Neural progenitor cell (in vitro differentiated cells): ENCODE measurements at regions not wholly inside any gene's neighbourhood (a gene's known extent, or its start where the extent isn't known, plus 50 kb on each side); places are given as distances from the start of the nearest gene placed in this dataset.

Experiments used
- EZH2phosphoT487 ChIP-seq: fragments of 200-600 bp; sonication (generic); IDR thresholded peaks from 2 replicates; pipeline ENCODE4 v1.6.1; 2017; ENCODE audit warnings: antibody characterized with exemption
- TF ChIP-seq, protein P1 (sequence below): fragments of 200-600 bp; sonication (generic); IDR thresholded peaks from 2 replicates; pipeline ENCODE4 v1.5.1; 2017; ENCODE audit warnings: antibody characterized with exemption, mild to moderate bottlenecking

DNA sequence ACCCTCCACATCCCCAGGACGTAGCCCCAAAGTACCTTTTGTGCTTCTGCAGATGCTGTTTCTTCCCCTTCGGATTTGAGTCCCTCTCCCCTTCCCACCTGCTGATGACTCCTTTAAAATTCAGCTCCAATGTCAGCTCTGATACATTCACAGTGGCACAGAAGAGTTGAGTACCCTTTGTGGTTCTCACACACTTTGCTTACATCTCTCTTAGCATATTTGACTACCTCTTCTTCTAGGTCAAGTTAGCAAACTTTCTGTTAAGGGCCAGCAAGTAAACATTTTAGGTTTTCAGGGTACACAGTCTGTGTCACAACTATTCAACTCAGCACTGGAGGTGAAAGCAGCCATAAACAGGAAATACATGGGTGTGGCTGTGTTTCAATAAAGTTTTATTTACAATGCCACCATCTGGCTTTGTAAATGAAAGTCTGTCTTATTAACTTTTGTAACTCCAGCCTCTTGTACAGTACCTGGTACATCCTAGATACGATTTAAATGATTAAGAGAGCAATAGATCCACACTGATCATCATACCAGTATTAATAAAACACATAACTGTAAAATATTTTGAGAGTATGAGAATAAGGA lies 161.7 kb downstream of the SOX9 start:
- TF ChIP-seq EZH2phosphoT487, result no peak
- TF ChIP-seq, protein P1, sequence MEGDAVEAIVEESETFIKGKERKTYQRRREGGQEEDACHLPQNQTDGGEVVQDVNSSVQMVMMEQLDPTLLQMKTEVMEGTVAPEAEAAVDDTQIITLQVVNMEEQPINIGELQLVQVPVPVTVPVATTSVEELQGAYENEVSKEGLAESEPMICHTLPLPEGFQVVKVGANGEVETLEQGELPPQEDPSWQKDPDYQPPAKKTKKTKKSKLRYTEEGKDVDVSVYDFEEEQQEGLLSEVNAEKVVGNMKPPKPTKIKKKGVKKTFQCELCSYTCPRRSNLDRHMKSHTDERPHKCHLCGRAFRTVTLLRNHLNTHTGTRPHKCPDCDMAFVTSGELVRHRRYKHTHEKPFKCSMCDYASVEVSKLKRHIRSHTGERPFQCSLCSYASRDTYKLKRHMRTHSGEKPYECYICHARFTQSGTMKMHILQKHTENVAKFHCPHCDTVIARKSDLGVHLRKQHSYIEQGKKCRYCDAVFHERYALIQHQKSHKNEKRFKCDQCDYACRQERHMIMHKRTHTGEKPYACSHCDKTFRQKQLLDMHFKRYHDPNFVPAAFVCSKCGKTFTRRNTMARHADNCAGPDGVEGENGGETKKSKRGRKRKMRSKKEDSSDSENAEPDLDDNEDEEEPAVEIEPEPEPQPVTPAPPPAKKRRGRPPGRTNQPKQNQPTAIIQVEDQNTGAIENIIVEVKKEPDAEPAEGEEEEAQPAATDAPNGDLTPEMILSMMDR, result no peak
